Hematopoietic multipotent progenitor cell treated with erythropoietin and hydrocortisone succinate and interleukin-3 and kit ligand, for 6 days (in vitro differentiated cells): ENCODE measurements at regions not wholly inside any gene's neighbourhood (a gene's known extent, or its start where the extent isn't known, plus 50 kb on each side); places are given as distances from the start of the nearest gene placed in this dataset.
A peak's percentile ranks its signal among the peaks of the same experiment; 100 is the strongest.
"Not testable (repeated sequence)": the region's sequence is repeated elsewhere in the genome, so short reads cannot be mapped to it uniquely, and the experiment has no call there.

ENCODE experiments used
- DNase-seq: peaks from one replicate; pipeline ENCODE4 v3.0.0-alpha.2; 2015

DNA sequence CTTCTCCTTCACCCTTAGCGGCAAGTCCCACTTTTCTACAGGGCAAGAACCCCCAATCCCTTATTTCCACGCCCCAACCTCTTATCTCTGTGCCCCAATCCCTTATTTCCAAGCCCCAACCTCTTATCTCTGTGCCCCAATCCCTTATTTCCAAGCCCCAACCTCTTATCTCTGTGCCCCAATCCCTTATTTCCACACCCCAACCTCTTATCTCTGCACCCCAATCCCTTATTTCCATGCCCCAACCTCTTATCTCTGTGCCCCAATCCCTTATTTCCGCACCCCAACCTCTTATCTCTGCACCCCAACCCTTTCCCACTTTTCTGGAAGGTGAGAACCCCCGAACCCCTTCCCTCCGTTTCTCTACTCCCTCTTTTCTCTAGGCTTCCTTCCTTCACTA is 116.1 kb upstream of the GJE1 start:
- not testable (repeated sequence) for DNase-seq

- not testable (repeated sequence) for DNase-seq
Measured at GRCh38 chr6:142015463-142015862, 117.3 kb upstream of the GJE1 start.

DNA sequence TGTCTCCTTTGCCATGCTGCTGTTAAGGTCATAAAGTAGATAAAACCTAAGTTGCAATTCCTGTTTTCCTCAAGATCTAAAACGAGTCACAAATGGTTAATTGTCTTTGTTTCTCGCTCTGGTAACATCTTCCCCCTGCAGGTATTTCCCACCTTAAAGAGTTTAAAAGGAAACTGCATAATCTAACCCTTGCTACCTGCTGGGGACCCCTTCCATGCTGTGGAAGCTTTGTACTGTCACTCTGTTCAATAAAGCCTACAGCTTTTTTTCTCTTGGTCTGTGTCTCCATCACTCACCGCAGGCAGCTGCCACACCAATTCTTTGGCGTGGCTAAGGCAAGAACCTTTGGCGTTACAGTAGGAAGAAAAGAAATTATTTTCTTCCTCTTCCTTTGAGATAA is 117.7 kb upstream of the GJE1 start:
- no peak for DNase-seq

GRCh38 chr6:142014515-142014914 is 118.2 kb upstream of the GJE1 start:
- no peak for DNase-seq

DNA sequence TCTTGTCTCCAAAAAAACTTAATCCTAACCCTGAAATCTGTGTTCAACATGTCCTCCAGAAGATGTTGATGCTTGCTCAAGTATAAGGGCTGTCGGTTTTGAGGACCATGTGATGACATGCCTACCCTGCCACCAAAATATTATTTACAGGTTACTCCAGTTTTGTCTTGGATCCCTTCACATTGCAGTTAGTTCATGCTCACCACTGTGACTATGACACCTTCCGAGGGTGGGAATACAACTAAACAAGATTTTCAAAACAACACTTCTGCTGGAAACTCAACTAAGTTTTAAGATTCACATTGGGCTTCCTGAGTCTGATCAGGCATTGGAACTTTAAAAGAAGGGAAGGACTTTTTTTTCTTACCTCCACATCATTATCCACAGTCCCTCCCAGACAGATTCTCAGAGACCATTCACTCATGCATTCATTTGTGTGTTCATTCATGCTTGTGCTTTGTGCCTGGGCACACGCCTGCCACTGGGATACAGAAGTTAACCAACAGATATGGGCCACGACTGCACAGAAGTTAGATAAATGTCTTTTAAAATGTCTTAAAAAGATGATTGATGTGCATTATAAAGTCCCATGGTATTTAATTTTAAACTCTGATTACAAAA is 118.7 kb upstream of the GJE1 start:
- DNase-seq, result no peak

GRCh38 chr6:142013287-142013686 is 119.4 kb upstream of the GJE1 start:
- no peak for DNase-seq

- no peak for DNase-seq
Measured at GRCh38 chr6:142011775-142012174, 121.0 kb upstream of the GJE1 start.

GRCh38 chr6:142011156-142011555 is 121.6 kb upstream of the GJE1 start:
- no peak for DNase-seq

DNA sequence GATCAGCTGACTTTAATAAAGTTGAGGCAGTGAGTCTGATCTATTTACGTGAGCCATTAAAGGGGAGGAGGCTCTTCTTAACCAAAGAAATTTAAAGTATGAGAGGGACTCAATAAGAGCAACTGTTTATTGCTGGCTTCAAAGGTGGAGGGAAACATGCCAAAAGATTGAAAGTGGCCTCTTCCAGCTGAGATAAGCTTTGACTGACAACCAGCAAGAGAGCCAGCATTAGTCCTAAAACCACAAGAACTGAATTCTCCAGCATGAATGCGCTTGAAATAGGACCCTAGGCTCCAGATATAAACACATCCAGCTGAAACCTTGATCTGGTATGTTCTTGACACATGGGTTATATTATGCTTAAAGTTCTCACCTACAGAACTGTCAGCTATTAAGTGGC is 123.1 kb upstream of the GJE1 start:
- DNase-seq, result peak; percentile 3

- no peak for DNase-seq
Measured at GRCh38 chr6:142008781-142009180, 123.9 kb upstream of the GJE1 start.

DNA sequence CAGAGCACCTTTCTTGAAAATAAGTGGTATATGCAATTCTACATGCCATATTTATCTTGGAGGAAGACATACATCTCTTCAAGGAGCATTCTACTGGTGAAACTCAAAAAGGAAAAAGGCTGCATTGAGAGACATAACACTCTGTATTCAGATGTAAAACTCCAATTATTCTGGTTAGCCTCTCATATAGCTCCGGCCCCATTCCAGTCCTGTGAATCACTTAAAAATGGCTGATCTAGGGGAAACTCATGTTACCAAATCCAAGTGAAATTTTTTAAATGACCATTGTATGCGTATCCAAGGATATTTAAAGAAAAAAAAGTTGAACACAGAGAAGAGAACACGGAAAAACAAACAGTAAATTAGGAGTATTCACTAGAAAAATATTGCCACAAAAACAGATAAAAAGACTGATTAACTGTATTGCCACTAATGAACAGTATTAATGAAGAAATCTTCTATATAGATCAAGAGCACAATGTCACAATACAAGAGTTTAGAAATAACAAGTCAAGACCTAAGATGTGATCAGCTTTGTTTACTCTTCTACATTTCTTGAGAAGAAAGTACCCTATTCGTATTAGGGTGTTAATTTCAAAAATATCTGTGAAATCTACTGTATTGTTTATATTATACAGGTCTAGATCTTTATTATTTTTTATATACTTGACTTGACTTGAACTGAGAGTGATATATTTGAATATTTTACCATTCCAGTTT is 124.5 kb upstream of the GJE1 start:
- no peak for DNase-seq

DNA sequence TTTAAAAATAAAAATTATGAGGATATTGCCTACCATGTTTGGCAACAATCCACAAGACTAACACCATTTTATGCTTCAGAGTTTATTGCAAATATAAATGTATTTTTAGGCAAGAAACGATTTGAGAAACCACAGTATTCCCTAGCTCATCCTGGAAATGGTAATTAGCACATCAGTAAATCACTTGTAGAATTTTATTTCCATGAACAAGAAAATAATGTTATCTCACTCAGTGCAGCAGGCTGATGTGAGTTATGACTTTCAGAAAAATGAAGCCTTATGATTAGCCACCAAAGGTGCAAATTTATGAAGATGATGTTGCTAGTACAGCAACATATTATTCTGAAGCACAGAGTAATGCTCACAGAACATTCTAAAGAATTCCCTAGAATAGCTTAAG is 127.7 kb upstream of the GJE1 start:
- no peak for DNase-seq

- no peak for DNase-seq
Measured at GRCh38 chr6:142002825-142003405, 129.8 kb upstream of the GJE1 start.

DNA sequence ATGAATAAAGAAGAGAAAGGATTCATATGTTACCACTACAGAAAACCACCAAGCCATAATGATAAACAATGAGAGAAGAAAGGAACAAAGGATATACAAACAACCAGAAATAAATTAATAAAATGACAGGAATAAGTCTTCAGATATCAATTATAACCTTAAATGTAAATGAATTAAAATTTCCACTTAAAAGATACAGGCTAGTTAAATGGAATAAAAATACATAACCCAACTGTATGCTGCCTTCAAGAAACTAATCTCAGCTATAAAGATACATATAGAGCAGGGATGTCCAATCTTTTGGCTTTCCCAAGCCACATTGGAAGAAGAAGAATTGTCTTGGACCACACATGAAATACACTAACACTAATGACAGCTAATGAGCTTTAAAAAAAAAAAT is 135.9 kb upstream of the GJE1 start:
- no peak for DNase-seq

DNA sequence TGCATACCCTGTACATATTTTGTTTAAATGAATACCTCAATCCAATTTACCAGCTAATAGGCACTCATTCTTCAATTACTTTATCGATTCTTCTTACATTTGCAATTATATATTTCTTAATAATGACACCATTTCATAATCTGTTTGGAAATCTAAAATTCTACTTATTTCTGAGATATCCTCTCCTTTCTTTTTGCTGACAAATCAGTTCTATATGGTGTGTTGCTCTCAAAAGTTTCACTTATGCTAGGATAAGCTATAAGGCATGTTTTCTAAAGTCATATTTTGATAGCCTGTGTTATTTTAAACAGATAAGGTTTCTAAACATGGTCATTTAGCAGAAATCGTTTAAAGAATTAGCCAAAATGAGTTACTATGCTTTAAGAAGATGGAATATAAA is 140.6 kb upstream of the GJE1 start:
- DNase-seq, result no peak

- DNase-seq, result no peak
Measured at GRCh38 chr6:141990840-141991239, 141.9 kb upstream of the GJE1 start.

DNA sequence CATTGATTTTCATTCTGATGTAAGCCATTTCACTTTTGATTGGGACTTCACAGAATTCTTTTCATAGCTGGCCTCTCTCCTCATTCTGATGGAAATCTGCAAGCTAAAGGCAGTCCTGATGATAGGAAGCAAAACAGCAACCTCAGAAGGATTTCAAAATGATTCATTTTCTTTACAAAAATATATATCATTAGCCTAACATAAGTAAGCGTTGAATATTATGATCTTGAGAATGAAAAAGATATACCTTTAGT is 143.1 kb upstream of the GJE1 start:
- DNase-seq, result no peak

GRCh38 chr6:141988954-141989705 is 143.6 kb upstream of the GJE1 start:
- peak; percentile 66 for DNase-seq

DNA sequence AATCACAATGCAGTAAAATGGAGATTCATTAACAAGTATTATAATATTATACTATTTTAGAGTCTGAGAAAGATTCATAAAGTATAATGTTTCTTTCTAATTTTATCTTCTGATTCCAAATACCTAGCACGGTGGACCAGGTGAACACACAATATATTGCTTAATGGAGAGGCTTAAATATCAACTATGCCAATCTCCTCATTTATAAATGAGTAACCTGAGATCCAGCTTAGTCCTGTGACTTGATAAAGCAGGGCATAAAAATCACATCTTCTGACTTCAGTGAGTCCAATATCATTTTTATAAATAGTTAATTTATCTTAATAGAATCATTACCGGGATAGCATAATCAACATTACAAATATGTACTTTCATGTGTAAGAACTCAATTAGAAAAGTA is 144.4 kb upstream of the GJE1 start:
- DNase-seq, result no peak

GRCh38 chr6:141986457-141986856 is 146.3 kb upstream of the GJE1 start:
- DNase-seq, result no peak

DNA sequence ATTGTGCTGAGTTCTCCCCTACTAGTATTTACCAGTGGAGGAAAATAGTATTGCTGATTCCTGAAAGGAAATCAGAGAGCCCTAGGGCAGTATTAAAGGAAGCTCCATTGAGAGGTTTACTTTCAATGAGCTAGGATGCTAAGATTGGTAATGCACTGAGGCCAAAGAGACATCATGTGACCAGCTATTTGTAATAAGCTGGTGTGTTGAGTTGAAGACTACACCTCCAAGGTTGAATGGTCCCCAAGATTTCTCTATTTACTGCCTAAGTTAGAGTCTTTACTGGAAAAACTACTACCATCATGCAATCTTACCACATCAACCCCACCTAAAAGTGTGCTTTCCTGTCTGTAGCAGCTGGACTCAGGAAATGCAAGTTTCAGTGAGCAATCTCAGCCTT is 151.5 kb upstream of the GJE1 start:
- no peak for DNase-seq

- no peak for DNase-seq
Measured at GRCh38 chr6:141977782-141978181, 154.9 kb upstream of the GJE1 start.

- no peak for DNase-seq
Measured at GRCh38 chr6:141976994-141977393, 155.7 kb upstream of the GJE1 start.

GRCh38 chr6:141969768-141970415 is 162.8 kb upstream of the GJE1 start:
- DNase-seq, result not testable (repeated sequence)
